ENCODE measurements at regions not wholly inside any gene's neighbourhood (a gene's known extent, or its start where the extent isn't known, plus 50 kb on each side); places are given as distances from the start of the nearest gene placed in this dataset.

DNA sequence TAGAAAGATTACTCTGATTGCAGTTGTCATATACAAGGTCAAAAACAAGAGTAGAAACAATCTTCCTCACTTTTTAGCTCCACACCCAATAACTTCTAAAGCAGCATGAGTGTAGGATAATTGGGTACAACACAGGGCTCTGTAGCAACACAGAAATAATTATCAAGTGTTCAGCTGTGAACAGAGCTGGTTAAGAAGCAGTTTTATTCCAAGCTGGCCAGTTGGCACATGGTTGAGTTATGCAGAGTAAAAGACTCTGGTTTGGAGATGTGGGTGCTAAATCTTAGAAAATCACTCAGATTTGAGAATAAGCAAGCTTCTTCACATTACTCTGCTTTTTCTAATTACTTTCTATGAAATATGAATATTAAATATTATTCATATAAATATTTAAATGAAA is 118.5 kb downstream of the KIF2B start:
- no peaks in the 10 kb centered on the region for H3K36me3 ChIP-seq (ENCODE audit: control insufficient read depth in 2 of 2, extremely low read depth in 1 of 2, insufficient read depth in 2 of 2, low read length in 2 of 2)
- H2AFZ ChIP-seq (ENCODE audit: control insufficient read depth, low read length) = no peak overlapping the region
- H3K4me3 ChIP-seq (ENCODE audit: control insufficient read depth in 2 of 3, extremely low read depth in 1 of 3, insufficient read depth in 2 of 3, low read depth in 1 of 3, low read length in 3 of 3) = no peak overlapping the region
- no peaks in the 10 kb centered on the region for H3K9me3 ChIP-seq (ENCODE audit: control insufficient read depth, low read depth, low read length)
- dilution Hi-C loops (cut with MboI; ENCODE audit: extremely low pct_ligation_motif_present, low sequenced_read_pairs) = no loop called here
- H3K79me2 ChIP-seq (ENCODE audit: control insufficient read depth, insufficient read depth, low read length) = no peaks in the 10 kb centered on the region
- no peak overlapping the region for H3K4me2 ChIP-seq (ENCODE audit: control insufficient read depth, extremely low read depth, insufficient read depth, low read depth, low read length)
- TF ChIP-seq EZH2 (IDR thresholded peaks at IDR 0.05; ENCODE audit: low read length) = no peak
- TF ChIP-seq, protein P1, sequence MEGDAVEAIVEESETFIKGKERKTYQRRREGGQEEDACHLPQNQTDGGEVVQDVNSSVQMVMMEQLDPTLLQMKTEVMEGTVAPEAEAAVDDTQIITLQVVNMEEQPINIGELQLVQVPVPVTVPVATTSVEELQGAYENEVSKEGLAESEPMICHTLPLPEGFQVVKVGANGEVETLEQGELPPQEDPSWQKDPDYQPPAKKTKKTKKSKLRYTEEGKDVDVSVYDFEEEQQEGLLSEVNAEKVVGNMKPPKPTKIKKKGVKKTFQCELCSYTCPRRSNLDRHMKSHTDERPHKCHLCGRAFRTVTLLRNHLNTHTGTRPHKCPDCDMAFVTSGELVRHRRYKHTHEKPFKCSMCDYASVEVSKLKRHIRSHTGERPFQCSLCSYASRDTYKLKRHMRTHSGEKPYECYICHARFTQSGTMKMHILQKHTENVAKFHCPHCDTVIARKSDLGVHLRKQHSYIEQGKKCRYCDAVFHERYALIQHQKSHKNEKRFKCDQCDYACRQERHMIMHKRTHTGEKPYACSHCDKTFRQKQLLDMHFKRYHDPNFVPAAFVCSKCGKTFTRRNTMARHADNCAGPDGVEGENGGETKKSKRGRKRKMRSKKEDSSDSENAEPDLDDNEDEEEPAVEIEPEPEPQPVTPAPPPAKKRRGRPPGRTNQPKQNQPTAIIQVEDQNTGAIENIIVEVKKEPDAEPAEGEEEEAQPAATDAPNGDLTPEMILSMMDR (optimal IDR thresholded peaks at IDR 0.05 in 1 of 3, IDR thresholded peaks at IDR 0.05 in 1 of 3, conservative IDR thresholded peaks at IDR 0.05 in 1 of 3; ENCODE audit: extremely low read depth in 1 of 3, insufficient read depth in 2 of 3, low read length in 3 of 3) = no peak
- DNase-seq (ENCODE audit: low read depth, low spot score) (no peak), FAIRE-seq (no peak)
- no peaks in the 10 kb centered on the region for H3K4me1 ChIP-seq (ENCODE audit: control insufficient read depth, extremely low read depth, insufficient read depth, low read length)
- no peak overlapping the region for H3K27ac ChIP-seq (ENCODE audit: control insufficient read depth, insufficient read depth, low read length)
- H4K20me1 ChIP-seq (ENCODE audit: control insufficient read depth, extremely low read depth, insufficient read depth, low read length) = no peaks in the 10 kb centered on the region
- H3K27me3 ChIP-seq (ENCODE audit: control insufficient read depth, extremely low read depth, insufficient read depth, low read length) = no peaks in the 10 kb centered on the region
- H3K9me1 ChIP-seq (ENCODE audit: control insufficient read depth, extremely low read depth, insufficient read depth, low read length) = no peaks in the 10 kb centered on the region
- H3K9ac ChIP-seq (ENCODE audit: control insufficient read depth, extremely low read depth, insufficient read depth, low read length) = no peak overlapping the region

DNA sequence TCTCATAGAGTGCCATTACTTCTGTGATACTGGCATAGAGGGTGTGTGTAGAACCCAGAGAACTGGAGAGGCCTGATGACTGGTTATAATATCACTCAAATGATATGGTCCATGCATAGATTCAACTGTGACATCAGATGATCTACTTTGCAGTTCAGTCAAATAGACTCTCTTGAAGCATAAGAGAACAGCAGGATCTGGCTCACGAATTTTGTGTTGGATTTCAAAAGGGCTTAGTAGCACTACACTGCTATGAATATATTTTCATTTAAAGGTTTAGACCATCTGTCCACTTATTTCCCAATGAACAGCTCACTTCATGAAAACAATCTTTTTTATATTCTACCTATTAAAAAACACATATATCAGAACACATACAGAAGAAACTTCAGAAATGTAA is 119.7 kb downstream of the KIF2B start:
- Histone ChIP-seq H3K9me1 (ENCODE audit: control insufficient read depth, extremely low read depth, insufficient read depth, low read length) (no peaks in the 10 kb centered on the region), H3K9me3 (ENCODE audit: control insufficient read depth, low read depth, low read length) (no peaks in the 10 kb centered on the region), H2AFZ (ENCODE audit: control insufficient read depth, low read length) (no peak overlapping the region), H3K36me3 (ENCODE audit: control insufficient read depth in 2 of 2, extremely low read depth in 1 of 2, insufficient read depth in 2 of 2, low read length in 2 of 2) (no peaks in the 10 kb centered on the region), H3K27ac (ENCODE audit: control insufficient read depth, insufficient read depth, low read length) (no peak overlapping the region), H4K20me1 (ENCODE audit: control insufficient read depth, extremely low read depth, insufficient read depth, low read length) (no peaks in the 10 kb centered on the region), H3K27me3 (ENCODE audit: control insufficient read depth, extremely low read depth, insufficient read depth, low read length) (no peaks in the 10 kb centered on the region), H3K9ac (ENCODE audit: control insufficient read depth, extremely low read depth, insufficient read depth, low read length) (no peak overlapping the region), H3K4me3 (ENCODE audit: control insufficient read depth in 2 of 3, extremely low read depth in 1 of 3, insufficient read depth in 2 of 3, low read depth in 1 of 3, low read length in 3 of 3) (no peak overlapping the region), H3K4me1 (ENCODE audit: control insufficient read depth, extremely low read depth, insufficient read depth, low read length) (no peaks in the 10 kb centered on the region), H3K4me2 (ENCODE audit: control insufficient read depth, extremely low read depth, insufficient read depth, low read depth, low read length) (no peak overlapping the region), H3K79me2 (ENCODE audit: control insufficient read depth, insufficient read depth, low read length) (no peaks in the 10 kb centered on the region)
- dilution Hi-C loops (cut with MboI; ENCODE audit: extremely low pct_ligation_motif_present, low sequenced_read_pairs) = no loop called here
- FAIRE-seq (no peak), DNase-seq (ENCODE audit: low read depth, low spot score) (no peak)
- TF ChIP-seq, protein P1 (optimal IDR thresholded peaks at IDR 0.05 in 1 of 3, IDR thresholded peaks at IDR 0.05 in 1 of 3, conservative IDR thresholded peaks at IDR 0.05 in 1 of 3; ENCODE audit: extremely low read depth in 1 of 3, insufficient read depth in 2 of 3, low read length in 3 of 3) = no peak
- no peak for TF ChIP-seq EZH2 (IDR thresholded peaks at IDR 0.05; ENCODE audit: low read length)
